IMR-90 (cell line): ENCODE measurements at regions not wholly inside any gene's neighbourhood (a gene's known extent, or its start where the extent isn't known, plus 50 kb on each side); places are given as distances from the start of the nearest gene placed in this dataset.

ENCODE experiments used
- ATAC-seq: fragments of 200-7000 bp; cut with Tn5 transposase; 2 replicates; pipeline ENCODE4 v1.9.1; 2020; ENCODE audit warnings: low read depth, mild to moderate bottlenecking, moderate library complexity
- BruUV-seq: library from RNA; stranded (reverse); fragments of 400-500 nt; replicated peaks from 2 replicates; lab custom pipeline; 2021; lab: Mats Ljungman, UMichigan
- CTCF ChIA-PET: fragments of 300-600 bp; formaldehyde crosslinking; extraction: SDS; loops from one replicate; lab custom pipeline; 2021; ENCODE audit warnings: antibody characterized with exemption; lab: Yijun Ruan, JAX
- POLR2A ChIA-PET: fragments of 300-600 bp; sonication (Branson Sonifier 250); formaldehyde crosslinking; loops from one replicate; lab custom pipeline; 2022; ENCODE audit warnings: antibody characterized with exemption; ENCODE audit not compliant: unreplicated experiment; lab: Charles Lee
- DNase-seq: peaks from one replicate; pipeline ENCODE4 v3.0.0; 2013
- H2AFZ ChIP-seq: replicated peaks from 2 replicates; pipeline ENCODE3; 2013; ENCODE audit warnings: low read length, mild to moderate bottlenecking; ENCODE audit not compliant: poor library complexity
- H2AK5ac ChIP-seq: 2 replicates; pipeline ENCODE4 v1.6.1; 2013; ENCODE audit warnings: low read depth, low read length, inconsistent platforms
- H2AK9ac ChIP-seq: replicated peaks from 2 replicates; pipeline ENCODE3; 2013; ENCODE audit warnings: mild to moderate bottlenecking, low read depth, low read length, moderate library complexity; ENCODE audit not compliant: poor library complexity
- H2BK120ac ChIP-seq: 2 replicates; pipeline ENCODE4 v1.6.1; 2013; ENCODE audit warnings: low read depth, low read length, inconsistent platforms
- H2BK15ac ChIP-seq: 3 replicates; pipeline ENCODE4 v1.6.1; 2013; ENCODE audit warnings: low read depth, low read length, inconsistent platforms
- H2BK20ac ChIP-seq: 2 replicates; pipeline ENCODE4 v1.6.1; 2013; ENCODE audit warnings: low read depth, mild to moderate bottlenecking, inconsistent platforms, low read length, moderate library complexity
- H2BK5ac ChIP-seq: 2 replicates; pipeline ENCODE4 v1.6.1; 2013; ENCODE audit warnings: mild to moderate bottlenecking, low read depth, low read length, inconsistent platforms; ENCODE audit not compliant: poor library complexity, severe bottlenecking
- H3K14ac ChIP-seq: replicated peaks from 2 replicates; pipeline ENCODE4 v1.6.1; 2013; ENCODE audit warnings: low read depth, low read length, inconsistent platforms
- H3K18ac ChIP-seq: 2 replicates; pipeline ENCODE4 v1.6.1; 2013; ENCODE audit warnings: low read depth, low read length, control low read depth
- H3K23ac ChIP-seq: 2 replicates; pipeline ENCODE4 v1.6.1; 2013; ENCODE audit warnings: low read depth, low read length, inconsistent platforms
- H3K27ac ChIP-seq: 2 replicates; pipeline ENCODE4 v1.5.1; 2013; ENCODE audit warnings: mild to moderate bottlenecking, control low read depth, low read length; ENCODE audit not compliant: insufficient read depth
- H3K27me3 ChIP-seq: 2 replicates; pipeline ENCODE4 v1.6.1; 2013; ENCODE audit warnings: low read length; ENCODE audit not compliant: control insufficient read depth, insufficient read depth
- H3K36me3 ChIP-seq: 2 replicates; pipeline ENCODE4 v1.6.1; 2013; ENCODE audit warnings: low read length, mixed read lengths; ENCODE audit not compliant: control insufficient read depth, insufficient read depth
- H3K4ac ChIP-seq: 2 replicates; pipeline ENCODE4 v1.6.1; 2013; ENCODE audit warnings: low read depth, low read length, inconsistent platforms
- H3K4me1 ChIP-seq: 2 replicates; pipeline ENCODE4 v1.6.1; 2013; ENCODE audit warnings: low read length, mixed read lengths; ENCODE audit not compliant: control insufficient read depth, insufficient read depth
- H3K4me2 ChIP-seq: 2 replicates; pipeline ENCODE4 v1.6.1; 2013; ENCODE audit warnings: low read depth, mild to moderate bottlenecking, control low read depth, low read length, moderate library complexity
- H3K4me3 ChIP-seq: 2 replicates; pipeline ENCODE4 v1.5.1; 2013; ENCODE audit warnings: low read depth, mild to moderate bottlenecking, control low read depth, low read length, moderate library complexity; ENCODE audit not compliant: insufficient read depth
- H3K56ac ChIP-seq: 2 replicates; pipeline ENCODE4 v1.6.1; 2013; ENCODE audit warnings: low read length, inconsistent platforms; ENCODE audit not compliant: insufficient read depth; ENCODE audit errors: extremely low read depth
- H3K79me1 ChIP-seq, 2 experiments: 2 replicates each; pipeline ENCODE4 v1.6.1; 2013; ENCODE audit warnings: low read length in 2 of 2, inconsistent platforms in 1 of 2, low read depth in 1 of 2
- H3K9ac ChIP-seq: 2 replicates; pipeline ENCODE4 v1.6.1; 2013; ENCODE audit warnings: low read depth, low read length, control low read depth
- H3K9me1 ChIP-seq: 2 replicates; pipeline ENCODE4 v1.6.1; 2013; ENCODE audit warnings: low read length, inconsistent platforms; ENCODE audit not compliant: insufficient read depth
- H3K9me3 ChIP-seq: 2 replicates; pipeline ENCODE4 v1.6.1; 2013; ENCODE audit warnings: low read length; ENCODE audit not compliant: control insufficient read depth, insufficient read depth
- H4K20me1 ChIP-seq: 2 replicates; pipeline ENCODE4 v1.6.1; 2013; ENCODE audit warnings: low read length, inconsistent platforms; ENCODE audit not compliant: insufficient read depth
- H4K5ac ChIP-seq: 2 replicates; pipeline ENCODE4 v1.6.1; 2013; ENCODE audit warnings: mild to moderate bottlenecking, low read depth, low read length, control low read depth
- H4K8ac ChIP-seq, 2 experiments: 2 replicates each; pipeline ENCODE4 v1.6.1; 2013; ENCODE audit warnings: low read depth in 2 of 2, low read length in 2 of 2, control low read depth in 1 of 2, inconsistent platforms in 1 of 2
- H4K91ac ChIP-seq: 2 replicates; pipeline ENCODE4 v1.6.1; 2013; ENCODE audit warnings: low read depth, low read length, inconsistent platforms; ENCODE audit not compliant: insufficient read depth
- BHLHE40 ChIP-seq: fragments of 150-350 bp; IDR thresholded peaks from 2 replicates; pipeline ENCODE4 v1.6.1; 2016; ENCODE audit warnings: mild to moderate bottlenecking, low read depth, low read length
- CEBPB ChIP-seq: IDR thresholded peaks from 2 replicates; pipeline ENCODE4 v1.6.1; 2012; ENCODE audit warnings: low read depth, low read length, improper control_type of control experiment
- ELK1 ChIP-seq: fragments of 150-350 bp; IDR thresholded peaks from 2 replicates; pipeline ENCODE4 v1.6.1; 2016; ENCODE audit warnings: low read depth, mild to moderate bottlenecking, low read length, moderate library complexity, borderline replicate concordance
- POLR2A ChIP-seq: IDR thresholded peaks from 2 replicates; pipeline ENCODE4 v1.6.1; 2012; ENCODE audit warnings: mild to moderate bottlenecking, low read depth, low read length
- RAD21 ChIP-seq: IDR thresholded peaks from 2 replicates; pipeline ENCODE4 v1.6.1; 2012; ENCODE audit warnings: low read length, improper control_type of control experiment
- RCOR1 ChIP-seq: IDR thresholded peaks from 2 replicates; pipeline ENCODE4 v1.6.1; 2012; ENCODE audit warnings: mild to moderate bottlenecking, low read length, improper control_type of control experiment; ENCODE audit not compliant: insufficient replicate concordance
- SMC3 ChIP-seq: fragments of 150-350 bp; IDR thresholded peaks from 2 replicates; pipeline ENCODE4 v1.6.1; 2016; ENCODE audit warnings: low read depth, mild to moderate bottlenecking, antibody characterized with exemption, low read length, moderate library complexity
- WGBS, 2 experiments: methylation state at CpG; one replicate each; pipeline versions ENCODE4 v1.1.5 to v1.1.7; 2013; ENCODE audit warnings: missing lambda C conversion rate in 2 of 2; ENCODE audit not compliant: insufficient read length in 1 of 2; ENCODE audit errors: extremely low coverage in 2 of 2; 5-methylcytosine and 5-hydroxymethylcytosine counted together
- dilution Hi-C: fragments of 300-500 bp; cut with HindIII; formaldehyde crosslinking; loops from one replicate; pipeline ENCODE4 v1.14.3; 2018; ENCODE audit warnings: low sequenced_read_pairs; ENCODE audit not compliant: unreplicated experiment
- in situ Hi-C: fragments of 300-500 bp; cut with MboI; formaldehyde crosslinking; loops from 3 replicates; pipeline ENCODE4 v1.14.3; 2019; ENCODE audit warnings: low sequenced_read_pairs, inconsistent platforms, mixed read lengths
- intact Hi-C: fragments of 100-400 bp; cut with micrococcal nuclease; formaldehyde crosslinking; loops from 2 replicates; pipeline ENCODE4 v1.10.0; 2022

GRCh38 chr1:187622545-187622944, 793.8 kb downstream of the PLA2G4A start:
- no peaks in the 10 kb centered on the region for H3K27me3 ChIP-seq
- no peak overlapping the region for H2AK5ac ChIP-seq
- dilution Hi-C loops (no loop called here), in situ Hi-C loops (no loop called here), intact Hi-C loops (no loop called here)
- no peak overlapping the region for H4K5ac ChIP-seq
- no peak overlapping the region for H3K14ac ChIP-seq
- no peak overlapping the region for H3K4ac ChIP-seq
- no peak overlapping the region for H2BK20ac ChIP-seq
- DNase-seq (no peak), ATAC-seq (no peak)
- H2BK15ac ChIP-seq = no peak overlapping the region
- H2AK9ac ChIP-seq = no peak overlapping the region
- no peak overlapping the region for H2BK120ac ChIP-seq
- no peak overlapping the region for H3K18ac ChIP-seq
- no peak overlapping the region for H4K8ac ChIP-seq
- ChIA-PET CTCF (interaction anchor here (0.6 kb wide), 1 partner anchor 25 kb away, joined by 3 read pairs; no protein-coding TSS in a partner anchor), POLR2A (no interaction called here)
- no peak overlapping the region for H3K56ac ChIP-seq
- no peak overlapping the region for H3K4me3 ChIP-seq
- no peaks in the 10 kb centered on the region for H3K9me1 ChIP-seq
- TF ChIP-seq CEBPB (no peak), BHLHE40 (no peak), RCOR1 (no peak), RAD21 (no peak), SMC3 (no peak), POLR2A (no peak), ELK1 (no peak)
- BruUV-seq = no TSS peak
- no peak overlapping the region for H4K91ac ChIP-seq
- no peaks in the 10 kb centered on the region for H3K79me1 ChIP-seq
- no peak overlapping the region for H2BK5ac ChIP-seq
- no peaks in the 10 kb centered on the region for H3K9me3 ChIP-seq
- H3K27ac ChIP-seq = no peak overlapping the region
- H3K36me3 ChIP-seq = no peaks in the 10 kb centered on the region; the same call in 1 of the 2 replicates
- H4K20me1 ChIP-seq = no peaks in the 10 kb centered on the region
- no peak overlapping the region for H3K23ac ChIP-seq
- no peak overlapping the region for H3K4me2 ChIP-seq
- WGBS, 2 experiments = no CpG with 5 or more reads among the region's 1 CpG
- H3K4me1 ChIP-seq = no peaks in the 10 kb centered on the region
- no peak overlapping the region for H3K9ac ChIP-seq
- H2AFZ ChIP-seq = no peak overlapping the region
